HG02981 (cell line): ENCODE measurements at regions not wholly inside any gene's neighbourhood (a gene's known extent, or its start where the extent isn't known, plus 50 kb on each side); places are given as distances from the start of the nearest gene placed in this dataset.

Experiments used
- ATAC-seq: cut with Tn5 transposase; IDR thresholded peaks from one replicate; pipeline ENCODE4 v1.9.1; 2021; ENCODE audit warnings: mild to moderate bottlenecking, moderate library complexity; ENCODE audit not compliant: unreplicated experiment

DNA sequence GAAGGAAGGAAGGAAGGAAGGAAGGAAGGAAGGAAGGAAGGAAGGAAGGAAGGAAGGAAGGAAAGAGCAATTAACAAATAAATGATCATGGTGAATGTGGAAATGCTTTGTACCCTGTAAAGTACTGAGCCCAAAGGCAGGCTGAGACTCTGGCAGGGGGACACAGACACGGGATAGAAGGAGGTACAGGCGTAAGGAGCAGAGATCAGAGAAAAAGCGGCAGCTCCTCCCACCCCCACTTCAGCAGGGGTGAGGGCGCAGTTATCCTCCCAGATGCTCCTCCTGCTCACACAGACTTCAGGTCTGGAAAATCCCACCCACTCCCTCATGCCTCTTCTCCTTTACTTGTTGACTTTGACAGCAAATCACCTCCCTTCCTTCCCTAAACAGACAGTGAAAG is 464.5 kb downstream of the MATN1 start:
- ATAC-seq: no peak

DNA sequence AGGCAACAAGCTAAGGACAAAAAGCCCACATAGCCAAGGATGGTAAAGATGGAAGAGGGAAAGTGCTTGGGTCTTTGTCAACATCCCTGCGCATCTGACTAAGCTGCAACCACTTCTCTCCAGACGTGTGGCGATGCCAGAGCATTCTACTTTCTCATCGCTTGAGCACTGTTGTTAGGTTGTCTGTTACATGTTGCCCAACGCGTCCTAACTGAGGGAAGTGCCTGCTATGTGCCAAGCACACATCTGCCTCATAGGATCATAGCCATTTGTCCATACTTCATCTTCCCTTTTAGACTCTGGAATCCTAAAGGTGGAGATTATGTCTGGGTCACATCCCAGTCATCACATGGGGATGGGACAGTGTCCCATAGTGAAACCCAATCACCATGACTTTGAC is 464.9 kb downstream of the MATN1 start:
- no peak for ATAC-seq

- ATAC-seq: no peak
These were observed 465.5 kb downstream of the MATN1 start for GRCh38 chr1:30257742-30258380.

- ATAC-seq: no peak
These were observed 466.1 kb downstream of the MATN1 start for GRCh38 chr1:30257322-30257721.

GRCh38 chr1:30256911-30257310 is 466.5 kb downstream of the MATN1 start:
- no peak for ATAC-seq

- no peak for ATAC-seq
These were observed 468.2 kb downstream of the MATN1 start for GRCh38 chr1:30255111-30255724.

DNA sequence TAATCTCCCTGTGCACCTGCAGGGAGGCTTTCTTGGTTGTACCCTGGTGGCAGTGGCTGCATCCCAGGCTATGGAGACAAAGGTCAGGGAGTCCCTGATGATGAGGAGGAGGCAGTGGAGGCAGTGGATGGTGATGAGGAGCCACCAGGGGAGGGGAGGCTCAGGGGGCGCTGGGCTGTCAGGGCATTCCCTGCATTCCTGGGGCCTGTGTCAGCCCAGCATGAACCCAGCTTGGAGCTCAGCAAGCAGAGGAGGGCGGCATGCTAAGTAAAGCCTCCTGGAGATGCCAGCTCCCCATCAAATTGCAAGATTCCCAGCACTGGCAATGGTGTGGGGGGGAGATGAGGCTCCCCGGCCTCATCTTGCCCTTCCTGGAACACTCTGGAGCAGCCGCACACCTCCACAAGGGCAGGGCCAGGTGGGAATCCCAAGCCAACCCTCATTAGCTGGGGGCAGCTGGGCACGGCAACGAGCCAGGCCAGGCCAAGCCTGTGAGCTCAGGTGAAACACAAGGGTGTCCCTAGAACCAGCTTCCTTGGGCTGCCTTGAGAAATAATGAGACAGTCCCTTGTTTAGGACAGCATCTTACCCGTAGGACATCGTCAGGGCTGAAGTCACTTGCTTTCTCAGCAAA is 469.5 kb downstream of the MATN1 start:
- no peak for ATAC-seq

- no peak for ATAC-seq
These were observed 470.0 kb downstream of the MATN1 start for GRCh38 chr1:30253361-30253760.

DNA sequence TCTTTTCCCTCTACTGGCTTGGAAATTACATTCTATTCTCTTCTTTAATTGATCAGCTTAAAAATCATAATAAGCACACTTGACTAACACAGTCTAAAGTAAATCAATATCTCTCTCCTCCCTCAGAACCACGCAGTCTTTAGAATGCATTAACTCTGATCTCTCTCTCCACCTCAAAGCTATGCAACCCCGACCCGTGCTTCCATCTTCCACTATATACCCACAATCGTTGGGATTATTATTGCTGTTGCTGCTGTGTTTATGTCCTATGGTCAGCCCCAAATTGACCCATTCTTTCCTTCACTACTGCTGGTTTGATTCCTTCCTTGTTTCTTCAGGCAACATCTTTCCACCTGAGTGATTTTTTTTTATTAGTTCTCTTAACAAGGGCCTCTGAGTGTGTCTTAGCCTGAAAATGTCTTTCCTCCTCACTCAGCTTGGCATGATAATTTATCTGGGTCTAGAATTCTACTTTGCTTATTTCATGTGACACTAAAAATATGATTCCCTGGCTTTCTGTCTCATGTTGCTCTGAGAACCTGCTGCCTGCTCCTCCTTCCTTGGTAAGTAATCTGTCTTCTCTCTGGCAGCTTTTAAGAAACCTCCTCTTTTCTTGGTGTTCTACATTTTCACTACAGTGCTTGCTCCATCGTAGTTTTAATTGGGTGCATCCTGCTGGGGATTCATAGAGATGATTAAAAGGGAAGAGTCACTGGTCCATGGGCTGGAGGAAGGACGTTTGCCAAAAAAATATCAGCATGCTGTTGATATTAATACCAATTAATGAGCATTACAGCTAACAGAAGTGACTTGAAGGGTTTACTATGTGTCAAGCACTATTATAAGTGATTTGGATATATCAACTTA is 472.2 kb downstream of the MATN1 start:
- no peak for ATAC-seq

GRCh38 chr1:30250338-30250983 is 472.9 kb downstream of the MATN1 start:
- no peak for ATAC-seq

GRCh38 chr1:30249446-30250337 is 473.7 kb downstream of the MATN1 start:
- no peak for ATAC-seq

GRCh38 chr1:30248774-30249173 is 474.6 kb downstream of the MATN1 start:
- ATAC-seq: no peak

GRCh38 chr1:30248373-30248772 is 475.0 kb downstream of the MATN1 start:
- ATAC-seq: no peak

DNA sequence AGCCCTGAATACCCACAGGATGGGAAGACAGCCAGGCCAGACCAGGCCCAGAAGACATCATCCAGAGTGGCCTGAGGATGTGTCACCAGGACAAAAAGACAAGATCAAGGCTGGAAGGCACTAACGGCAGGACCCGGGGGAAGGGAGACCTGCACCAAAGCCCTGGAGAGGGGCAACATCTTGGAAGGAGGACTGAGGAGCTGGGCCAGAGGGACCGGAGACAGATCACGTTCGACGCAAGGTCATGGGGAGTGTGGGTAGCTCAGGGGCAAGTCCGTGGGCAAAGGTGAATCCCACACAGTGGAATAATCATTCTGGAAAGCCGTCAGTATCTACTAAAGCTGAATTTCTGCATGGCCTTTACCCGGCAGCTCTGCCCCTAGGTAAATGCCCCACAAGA is 478.6 kb downstream of the MATN1 start:
- ATAC-seq: no peak

DNA sequence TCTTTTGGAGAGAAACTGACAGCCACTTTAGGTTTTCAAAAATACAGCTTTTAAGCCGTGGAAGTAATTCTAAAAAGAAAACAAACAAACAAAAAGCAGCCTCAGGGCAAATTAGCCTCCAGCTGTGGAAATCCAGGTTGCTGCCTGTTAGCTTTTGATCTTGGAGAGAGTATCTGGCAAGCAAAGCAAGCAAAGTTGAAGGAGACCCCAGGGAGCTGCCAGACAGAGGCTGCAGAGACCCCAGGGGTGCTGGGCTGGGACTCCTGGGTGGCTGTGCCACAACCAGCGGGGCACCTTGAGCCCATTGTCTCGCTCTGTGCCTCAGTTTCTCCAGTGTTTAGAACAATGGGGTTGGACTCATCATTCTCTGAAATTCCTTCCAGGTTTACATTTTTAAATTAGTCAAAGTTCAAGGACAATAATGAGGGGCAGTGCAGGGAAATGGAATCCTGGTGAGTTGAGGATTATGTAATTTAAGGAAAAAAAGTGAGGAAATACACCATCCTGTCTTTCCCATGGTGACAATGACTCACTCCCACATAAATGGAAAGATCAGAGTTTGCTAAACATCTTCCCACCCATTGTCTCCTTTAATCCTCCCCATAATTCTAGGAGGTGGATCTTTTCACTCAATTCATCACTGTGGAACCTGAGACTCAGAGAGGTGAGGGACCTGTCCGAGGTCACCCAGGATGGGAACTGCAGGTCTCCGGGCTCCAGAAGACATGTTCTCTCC is 480.5 kb downstream of the MATN1 start:
- no peak for ATAC-seq

DNA sequence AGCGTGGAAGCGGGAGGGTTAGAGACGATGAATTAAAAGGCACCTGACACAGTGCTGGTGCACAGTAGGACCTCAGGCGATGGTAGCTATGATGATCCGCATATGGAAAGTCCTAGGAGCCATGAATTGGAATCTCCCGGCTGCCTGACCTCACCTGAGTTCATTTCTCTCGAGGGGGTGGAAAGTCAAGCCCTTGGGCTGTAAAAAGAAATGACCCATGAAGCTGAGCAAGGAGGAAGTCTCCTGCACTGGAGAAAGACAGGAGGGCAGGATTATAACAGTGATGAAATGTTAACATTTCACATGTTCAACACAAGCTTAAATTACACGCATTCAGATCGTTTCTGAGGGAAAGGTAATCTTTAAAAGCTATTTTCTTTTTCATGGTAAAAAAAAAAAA is 481.2 kb downstream of the MATN1 start:
- no peak for ATAC-seq

DNA sequence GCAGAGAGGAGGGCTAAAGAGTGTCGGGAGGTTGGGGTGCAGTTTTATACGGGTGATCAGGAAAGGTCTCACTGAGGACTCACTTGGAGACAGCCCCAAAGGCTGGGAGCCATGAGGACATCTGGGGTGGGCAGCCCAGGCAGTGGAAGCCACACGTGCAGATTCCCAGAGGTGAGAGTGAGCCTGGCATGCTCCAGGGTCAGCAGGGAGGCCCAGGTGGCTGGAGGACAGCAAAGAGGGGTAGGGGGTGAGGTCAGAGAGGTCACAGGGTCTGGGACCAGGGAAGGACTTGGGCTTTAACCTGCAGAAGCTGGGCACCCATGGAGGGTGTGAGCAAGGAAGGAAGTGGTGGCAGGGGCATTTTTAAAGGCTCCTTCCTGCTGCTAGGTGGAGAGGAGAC is 481.7 kb downstream of the MATN1 start:
- ATAC-seq: no peak

DNA sequence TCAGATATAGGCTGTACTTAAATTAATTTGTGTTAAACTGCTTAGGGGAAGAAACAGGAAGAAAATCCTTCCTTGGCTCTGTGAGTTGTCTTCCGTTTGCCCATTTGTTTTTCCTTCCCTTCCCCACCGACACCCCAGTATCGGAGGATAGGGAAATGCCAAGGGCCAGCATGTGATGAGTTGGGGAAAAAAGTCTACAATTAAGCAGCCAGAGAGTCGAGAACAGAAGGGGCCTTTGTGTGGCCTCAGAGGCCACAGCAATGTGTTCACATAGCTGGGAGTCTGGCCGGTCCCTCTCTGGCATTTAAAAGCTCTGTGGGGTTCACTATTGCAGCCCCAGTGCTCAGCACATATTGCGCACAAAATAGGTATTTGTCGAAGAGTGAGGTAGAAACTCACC is 489.3 kb downstream of the MATN1 start:
- no peak for ATAC-seq

DNA sequence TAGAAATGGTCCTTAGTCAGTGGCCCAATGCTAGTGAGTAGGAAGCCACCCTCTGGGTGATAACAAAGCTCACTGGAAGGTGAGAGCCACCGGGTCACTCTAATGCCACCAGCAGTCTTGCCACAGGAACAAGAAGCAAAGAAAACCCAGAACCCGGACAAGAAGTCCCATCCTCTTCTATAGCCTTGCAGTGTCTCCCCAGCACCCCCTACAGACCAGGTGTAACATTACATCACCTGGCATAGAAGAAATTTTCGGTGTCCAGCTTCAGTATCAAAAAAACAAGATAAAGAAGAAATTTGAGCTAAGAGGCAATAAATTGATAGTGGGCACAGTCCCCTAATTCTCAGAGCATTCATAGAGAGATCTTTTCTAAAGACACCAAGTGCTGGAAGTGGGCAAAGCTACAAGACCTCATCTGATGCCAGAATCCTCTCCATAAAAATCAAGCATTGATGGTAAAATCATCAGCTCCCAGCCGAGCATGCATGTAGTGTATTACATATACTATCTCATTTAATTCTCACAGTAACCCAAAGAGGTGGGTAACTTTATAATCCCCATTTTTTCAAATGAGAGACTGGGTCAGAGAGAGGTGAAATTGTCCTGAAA is 491.0 kb downstream of the MATN1 start:
- ATAC-seq: no peak
